T follicular helper cell (primary cell): ENCODE measurements at regions not wholly inside any gene's neighbourhood (a gene's known extent, or its start where the extent isn't known, plus 50 kb on each side); places are given as distances from the start of the nearest gene placed in this dataset.

ENCODE experiments used
- DNase-seq: peaks from one replicate; pipeline ENCODE4 v3.0.0-alpha.2; 2020; ENCODE audit warnings: low read depth

DNA sequence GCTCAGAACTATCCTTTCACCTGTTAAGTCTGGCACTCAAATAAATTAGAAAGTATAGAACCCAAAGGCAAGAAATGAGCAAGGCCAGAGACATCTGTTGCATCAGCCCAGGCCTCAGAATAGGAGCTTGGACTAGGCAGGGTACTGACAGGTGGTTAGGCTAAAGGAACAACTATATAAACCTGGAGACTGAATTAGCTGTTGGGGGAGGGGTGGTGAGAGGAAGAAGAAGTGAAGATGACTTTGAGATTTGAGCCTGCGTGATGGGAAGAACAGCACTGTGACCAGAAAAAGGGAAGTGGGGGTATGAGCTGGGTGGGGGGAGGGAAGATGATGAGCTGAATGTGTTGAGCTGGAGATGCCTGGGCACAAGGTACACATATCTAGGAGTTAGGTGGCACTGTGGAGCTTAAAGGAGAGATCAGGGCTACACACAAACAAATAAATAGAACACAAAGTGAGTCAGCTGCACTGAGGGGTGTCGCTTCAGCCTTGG is 244.7 kb downstream of the PTEN start:
- no peak for DNase-seq

DNA sequence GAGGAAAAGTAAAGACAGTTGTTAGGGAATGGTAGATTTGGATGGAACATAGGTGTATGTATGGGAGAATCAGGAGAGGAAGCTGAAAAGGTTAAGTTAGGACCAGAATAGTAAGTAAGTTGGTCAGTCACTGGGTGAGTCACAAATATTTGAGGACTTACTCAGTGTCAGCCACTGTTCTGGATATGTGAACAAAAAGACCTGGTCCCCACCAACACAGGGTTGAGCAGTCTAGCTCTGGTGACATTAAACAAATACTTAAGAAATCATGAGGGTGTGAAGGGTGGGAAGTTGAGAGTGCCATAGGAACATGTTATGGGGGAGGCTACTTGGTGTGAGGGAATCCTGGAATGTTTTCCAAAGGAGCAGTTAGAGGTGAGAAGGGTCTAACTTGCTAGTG is 246.9 kb downstream of the PTEN start:
- no peak for DNase-seq

DNA sequence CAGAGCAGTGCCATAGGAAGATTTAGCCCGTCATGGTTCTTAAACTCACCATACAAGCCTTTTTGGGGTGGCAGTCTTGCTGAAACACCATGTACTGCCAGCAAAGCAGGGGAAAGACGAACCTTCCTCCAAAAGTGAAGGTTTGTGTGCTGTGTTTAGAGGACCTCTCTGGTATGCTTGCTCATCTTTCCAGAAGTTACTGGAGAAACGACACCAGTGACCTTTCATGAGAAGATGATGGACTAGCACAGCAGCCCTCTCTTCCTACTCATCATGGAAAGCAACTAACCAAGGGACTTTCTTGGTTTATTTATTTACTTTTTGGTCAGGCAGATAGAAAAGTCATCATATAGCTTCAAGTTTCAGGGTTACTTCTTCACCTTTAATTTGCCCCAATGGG is 247.4 kb downstream of the PTEN start:
- DNase-seq = no peak

DNA sequence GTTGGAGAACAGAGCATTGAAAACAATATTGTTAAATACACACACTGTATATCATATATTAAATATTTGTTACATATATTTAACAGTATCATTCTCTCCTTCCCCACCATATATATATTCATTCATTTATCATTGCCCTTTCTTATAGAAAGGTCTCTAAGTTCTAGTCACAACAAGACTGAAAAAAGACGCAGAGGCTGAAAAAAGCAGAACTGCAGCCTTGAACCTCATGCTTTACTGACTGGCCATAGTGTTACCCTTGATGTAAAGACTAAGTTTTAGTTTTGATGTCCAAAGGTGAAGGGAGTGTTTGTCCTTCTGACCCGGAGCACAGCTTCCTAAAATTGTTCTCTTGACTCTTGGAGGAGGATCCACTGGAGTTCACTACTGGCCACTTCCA is 247.9 kb downstream of the PTEN start:
- no peak for DNase-seq

DNA sequence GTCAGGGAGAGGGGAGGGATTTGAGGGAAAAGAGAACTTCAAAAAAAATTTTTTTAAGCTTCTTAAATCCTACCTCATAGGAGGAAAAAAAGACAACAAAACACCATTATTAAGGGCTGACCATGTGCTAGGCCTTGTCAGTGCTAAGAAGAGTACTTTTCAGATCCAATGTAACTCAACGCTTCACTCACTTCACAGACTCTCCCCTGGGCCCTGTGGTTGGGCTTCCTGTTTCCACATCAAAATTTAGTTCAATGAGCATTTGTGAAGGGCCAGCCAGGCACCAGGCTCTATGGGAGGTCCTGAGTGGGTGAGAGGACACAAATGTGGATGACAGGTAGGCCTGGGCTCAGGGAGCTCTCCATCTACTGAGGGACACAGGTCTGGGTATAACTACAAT is 249.8 kb downstream of the PTEN start:
- no peak for DNase-seq

DNA sequence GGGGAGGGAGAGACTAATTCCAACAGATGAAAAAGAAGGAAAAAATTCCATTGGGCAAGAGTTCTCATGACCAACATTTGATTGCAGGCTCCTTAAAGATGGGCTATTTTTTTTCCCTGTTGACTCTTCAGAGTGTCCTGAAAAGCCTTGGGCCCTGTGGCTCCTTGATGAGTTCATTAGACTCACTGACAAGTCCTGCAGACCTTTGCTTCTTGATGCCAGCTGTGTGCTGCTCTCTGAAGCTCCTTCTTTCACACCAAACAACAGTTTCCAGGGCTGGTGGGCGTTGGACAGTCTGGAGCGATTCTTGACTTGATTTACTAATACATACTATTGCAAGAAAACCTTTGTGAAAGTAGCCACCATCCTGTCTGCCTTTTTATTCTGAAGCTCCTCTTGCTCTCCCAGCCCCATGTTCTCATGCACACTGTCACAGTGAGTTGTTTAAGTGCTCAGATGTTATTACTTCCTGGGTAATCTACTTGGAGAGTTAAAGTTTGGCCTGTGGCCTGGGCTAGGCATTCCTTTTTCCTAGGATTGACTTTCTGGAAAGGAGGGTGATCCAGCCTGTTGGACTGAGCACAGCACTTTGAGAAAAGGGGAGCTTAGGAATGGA is 250.3 kb downstream of the PTEN start:
- DNase-seq = no peak

DNA sequence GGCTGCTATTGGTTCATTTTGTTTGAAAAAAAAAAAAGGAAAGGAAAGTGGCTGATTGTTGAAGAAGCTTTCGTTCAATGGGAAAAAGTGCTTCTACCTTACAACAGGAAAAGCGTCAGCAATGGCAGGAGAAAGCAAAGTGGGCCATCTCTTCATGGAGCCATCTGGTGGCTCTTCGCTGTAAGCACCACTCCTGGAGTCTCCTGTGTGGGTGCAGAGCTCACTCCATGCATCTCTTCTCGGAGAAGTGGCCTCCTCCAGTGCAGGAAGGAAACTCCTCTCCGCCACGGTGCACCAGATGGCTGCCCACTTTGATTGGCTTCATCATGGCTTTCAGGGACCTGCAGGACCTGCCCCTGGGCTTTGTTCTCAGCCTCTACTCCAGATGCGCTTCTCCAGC is 250.9 kb downstream of the PTEN start:
- DNase-seq = no peak

DNA sequence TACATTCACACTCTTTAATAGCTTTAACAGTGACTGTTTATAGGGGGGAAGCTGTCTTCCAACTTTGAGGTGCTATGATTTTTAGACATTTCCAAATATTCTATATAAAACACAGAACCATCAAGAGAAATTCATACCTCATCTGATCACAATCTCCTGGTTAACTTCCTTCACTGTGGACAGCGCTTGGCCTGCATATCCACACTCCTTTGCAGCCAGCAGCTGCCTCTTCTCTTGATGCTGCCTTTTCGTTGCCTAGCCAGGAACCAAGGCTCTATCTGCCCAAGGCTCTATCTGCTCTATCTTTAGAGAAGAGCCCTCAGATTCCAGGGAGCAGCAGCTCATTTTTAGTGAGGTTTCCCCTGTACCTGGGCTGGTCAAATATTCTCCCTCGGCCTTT is 252.0 kb downstream of the PTEN start:
- DNase-seq = no peak

DNA sequence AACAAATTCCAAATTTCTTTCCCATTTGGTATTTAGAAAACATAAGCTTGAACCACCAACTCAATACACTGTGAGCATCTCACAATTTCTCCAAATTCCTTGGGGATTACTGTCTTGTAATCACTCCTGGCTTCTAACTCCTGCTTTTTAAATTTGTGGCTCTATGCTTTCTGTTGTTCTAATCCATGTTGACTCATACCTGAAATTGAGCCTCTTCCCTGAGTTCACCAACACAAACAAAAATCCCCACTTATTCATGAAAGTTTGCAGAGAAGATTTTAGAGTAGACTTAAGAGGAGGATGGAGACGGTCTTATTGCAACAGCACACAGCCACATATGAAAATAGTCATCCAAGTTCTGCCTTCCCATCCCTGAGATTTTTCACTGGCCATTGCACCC is 252.5 kb downstream of the PTEN start:
- DNase-seq = no peak

DNA sequence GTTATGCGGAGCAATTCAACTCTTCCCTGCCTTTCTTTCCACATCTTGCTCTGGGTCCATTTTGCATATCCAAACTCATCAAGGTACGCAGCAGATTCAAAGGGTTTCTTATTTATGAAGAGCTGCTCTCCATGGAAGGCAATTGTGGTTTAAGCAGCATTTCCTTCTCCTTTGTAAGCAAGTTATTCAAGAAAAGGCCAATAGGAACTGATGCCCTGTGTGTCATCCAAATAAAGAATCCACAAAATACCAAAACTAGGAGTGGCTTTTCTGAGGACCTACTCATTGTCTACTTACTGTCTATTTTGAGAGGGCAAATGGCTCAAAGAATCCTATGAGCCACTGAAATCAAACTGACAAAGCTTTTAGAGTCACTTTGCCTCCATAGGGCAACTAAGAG is 253.1 kb downstream of the PTEN start:
- DNase-seq = no peak

DNA sequence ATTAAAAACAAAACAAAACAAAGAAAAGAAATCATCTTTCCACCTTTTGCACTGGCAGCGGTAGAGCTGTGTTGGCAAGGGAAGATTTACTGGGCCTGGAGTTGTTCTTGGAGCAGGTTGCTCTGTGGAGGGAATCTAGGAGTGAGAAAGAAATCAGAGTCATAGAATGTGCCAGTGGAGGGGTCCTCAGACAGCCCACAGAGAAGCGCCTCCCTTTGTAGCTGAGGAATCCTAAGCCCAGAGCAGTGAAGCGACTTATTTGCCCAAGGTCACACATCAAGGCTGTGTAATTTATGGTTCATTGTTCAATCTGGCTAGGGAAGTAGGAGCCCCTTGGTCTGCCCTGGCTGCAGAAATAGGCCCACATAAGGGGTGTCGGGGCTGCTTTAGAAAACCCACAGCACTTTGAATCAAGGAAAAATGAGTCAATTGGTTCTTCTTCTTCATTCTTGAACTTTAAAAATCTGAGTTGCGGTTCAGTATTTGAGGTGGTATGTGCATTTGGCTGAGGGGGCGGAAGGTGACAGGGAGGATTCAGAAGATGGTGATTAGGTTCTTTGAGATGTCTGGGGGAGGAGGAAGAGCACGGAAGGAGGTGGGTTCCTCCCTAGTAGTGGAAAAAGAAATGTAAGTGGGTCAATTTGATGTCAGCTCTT is 253.7 kb downstream of the PTEN start:
- DNase-seq = no peak

DNA sequence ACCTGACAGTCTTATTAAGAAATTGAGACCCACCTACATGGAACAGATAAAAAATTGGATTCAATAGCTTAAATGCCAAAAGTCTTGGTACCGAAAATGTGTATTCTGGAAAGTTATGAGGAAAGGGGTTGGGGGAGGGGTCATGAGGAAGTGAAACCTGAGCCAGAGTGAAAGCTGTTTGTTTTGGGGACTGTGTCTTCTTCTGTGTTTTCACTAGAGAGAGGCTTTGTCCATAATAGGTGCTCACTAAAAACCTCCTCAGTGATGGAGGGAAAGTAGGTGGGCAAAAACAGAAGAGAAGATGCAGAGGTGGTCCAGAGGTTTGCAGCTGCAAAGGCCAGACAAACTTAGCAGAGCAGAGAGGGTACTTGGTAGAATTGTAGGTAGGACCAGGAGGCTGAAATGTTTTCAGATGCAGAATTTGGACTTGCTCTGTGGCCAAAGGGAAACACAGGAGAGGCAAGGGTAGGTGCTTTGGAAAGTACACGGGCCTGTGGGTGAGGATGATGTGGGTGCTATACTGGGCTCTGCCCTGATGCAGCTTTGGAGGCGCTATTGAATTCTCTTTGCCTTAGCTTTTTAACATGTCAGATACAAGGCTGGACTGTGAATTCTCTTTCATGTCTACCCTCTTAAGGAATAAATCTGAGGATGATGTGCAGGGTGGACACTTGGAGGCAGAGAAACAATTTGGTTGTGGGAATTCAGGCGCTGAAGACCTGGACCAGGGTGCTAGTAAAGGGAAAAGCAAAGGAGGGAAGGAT is 254.6 kb downstream of the PTEN start:
- DNase-seq = no peak

DNA sequence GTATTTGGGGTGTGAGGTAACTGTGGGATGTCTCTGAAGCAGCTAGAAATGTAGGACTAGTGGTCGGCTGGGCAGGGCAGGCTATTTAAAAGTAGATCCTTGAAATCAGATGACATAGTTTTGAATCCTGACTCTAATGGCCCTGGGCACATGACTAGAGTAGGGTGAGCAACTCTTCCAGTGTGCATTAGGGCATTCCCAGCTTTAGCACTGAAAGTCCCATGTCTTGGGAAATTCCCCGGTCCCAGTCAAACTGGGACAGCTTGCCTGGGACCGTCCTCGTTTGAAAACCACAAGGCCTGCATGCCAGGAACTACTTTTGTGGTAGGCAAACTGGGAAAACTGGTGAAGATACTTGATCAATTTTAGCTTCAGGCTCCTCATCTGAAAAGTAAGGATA is 255.3 kb downstream of the PTEN start:
- no peak for DNase-seq

DNA sequence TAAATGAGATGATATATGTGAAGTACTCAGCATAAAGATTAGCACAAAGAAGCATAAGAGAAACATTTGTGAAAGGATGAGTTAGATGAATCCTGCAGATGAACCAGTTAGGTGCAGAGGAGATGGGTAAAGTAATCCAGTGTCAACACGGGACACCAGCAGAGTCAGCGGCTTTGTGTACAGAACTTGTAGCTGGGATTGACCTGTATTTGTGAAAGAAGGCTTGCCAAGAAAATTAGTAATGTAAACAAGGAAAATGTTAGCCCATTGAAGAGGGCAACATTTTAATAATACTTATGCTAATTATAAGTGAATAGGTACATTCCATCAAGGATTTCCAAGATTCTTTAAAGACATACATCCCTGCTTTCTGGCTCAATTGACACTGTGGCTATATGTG is 255.7 kb downstream of the PTEN start:
- no peak for DNase-seq

DNA sequence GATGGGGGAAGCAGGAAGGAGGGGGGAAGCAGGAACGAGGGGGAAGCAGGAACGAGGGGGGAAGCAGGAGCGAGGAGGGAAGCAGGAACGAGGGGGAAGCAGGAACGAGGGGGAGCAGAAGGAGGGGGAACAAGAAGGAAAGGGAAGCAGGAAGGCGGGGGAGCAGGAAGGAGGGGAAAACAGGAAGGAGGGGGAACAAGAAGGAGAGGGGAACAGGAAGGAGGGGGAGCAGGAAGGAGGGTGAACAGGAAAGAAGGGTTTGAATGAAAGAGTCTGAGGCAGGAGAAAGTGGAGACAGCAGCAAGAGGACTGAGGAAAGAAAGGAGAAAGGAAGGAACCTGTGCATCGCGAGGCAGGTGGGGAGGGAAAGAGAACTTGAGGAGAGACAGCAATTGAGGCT is 256.6 kb downstream of the PTEN start:
- no peak for DNase-seq

DNA sequence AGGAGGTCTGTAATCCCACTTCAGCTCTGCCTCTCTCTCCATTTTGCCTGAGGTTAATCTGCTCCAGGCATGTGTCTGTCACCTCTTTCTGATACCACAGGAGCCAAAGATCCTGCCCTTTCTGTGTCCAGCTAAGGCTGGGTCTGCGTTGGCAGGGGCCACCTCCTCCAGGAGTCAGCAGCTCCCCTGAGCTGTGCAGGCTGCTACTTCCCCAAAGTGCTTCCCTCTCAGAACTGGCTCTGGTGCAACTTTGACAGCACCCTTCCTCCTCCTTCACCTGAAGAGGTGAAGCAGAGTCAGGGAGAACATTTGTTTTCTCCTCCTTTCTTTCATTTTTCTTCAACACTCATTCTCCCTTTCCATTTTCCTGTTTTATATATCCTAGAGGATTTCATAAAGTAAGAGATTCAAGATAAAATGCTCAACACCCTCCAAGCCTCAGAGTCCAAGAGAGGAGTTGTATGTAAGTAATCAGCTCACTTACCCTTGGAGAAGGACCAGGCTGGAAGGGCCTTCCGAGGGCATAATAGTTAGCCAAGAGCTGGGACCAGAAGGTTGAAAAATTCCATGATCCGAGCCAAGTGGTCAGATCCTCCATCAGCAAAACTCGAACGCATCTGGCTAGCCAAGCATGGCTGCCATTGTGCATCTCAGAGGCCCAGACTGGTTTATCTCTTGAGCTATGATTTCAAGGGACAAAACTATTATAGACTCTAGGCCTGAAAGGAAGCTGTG is 257.3 kb downstream of the PTEN start:
- DNase-seq = no peak

DNA sequence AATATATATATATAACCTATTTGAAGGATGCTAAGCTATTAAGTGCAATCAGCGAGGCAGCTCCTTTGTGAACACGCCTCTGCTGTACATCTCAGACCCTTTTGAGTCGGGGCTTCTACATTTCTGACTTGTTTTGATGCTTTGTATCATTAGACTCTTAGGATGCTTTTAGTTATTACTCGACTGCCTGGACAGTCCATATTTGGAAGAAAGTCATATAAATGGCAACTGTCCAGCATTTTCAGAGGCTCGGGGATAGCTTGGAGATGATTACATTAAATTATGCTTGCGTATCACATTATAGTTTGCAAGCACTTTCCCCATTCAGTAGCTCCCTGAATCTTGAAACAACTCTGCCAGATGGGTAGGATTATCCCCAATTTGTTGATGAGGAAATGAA is 257.9 kb downstream of the PTEN start:
- DNase-seq = no peak

DNA sequence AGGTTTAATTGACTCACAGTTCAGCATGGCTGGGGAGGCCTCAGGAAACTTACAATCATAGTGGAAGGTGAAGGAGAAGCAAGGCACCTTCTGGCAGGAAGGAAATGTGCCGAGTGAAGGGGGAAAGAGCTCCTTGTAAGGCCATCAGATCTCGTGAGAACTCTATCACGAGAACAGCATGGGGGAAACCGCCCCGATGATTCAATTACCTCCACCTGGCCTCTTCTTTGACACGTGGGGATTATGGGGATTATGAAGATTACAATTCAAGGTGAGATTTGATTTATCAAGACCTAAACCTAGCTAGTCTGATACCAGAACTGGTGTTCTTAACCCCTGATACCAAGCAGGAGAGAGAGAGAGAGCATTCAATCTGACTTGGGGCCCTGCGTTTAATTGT is 258.7 kb downstream of the PTEN start:
- no peak for DNase-seq

DNA sequence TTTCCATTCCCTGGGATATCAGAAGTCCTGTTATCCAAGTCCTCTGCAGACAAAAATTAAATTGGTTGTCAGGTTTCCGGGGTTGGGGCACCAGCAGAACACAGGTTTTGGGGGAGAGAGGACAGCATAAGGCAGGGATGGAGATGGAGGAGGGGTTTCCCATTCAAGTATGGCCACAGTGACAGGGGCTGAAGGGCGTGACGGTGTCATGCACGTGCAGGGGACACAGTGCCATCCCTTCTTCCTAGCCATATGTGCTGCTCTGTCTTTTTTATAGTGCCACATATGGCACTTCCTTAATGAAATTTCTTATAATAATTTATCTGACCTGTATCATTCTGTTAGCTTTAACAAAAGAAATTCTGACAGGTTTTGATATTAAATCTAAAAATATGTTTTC is 259.2 kb downstream of the PTEN start:
- DNase-seq = no peak

DNA sequence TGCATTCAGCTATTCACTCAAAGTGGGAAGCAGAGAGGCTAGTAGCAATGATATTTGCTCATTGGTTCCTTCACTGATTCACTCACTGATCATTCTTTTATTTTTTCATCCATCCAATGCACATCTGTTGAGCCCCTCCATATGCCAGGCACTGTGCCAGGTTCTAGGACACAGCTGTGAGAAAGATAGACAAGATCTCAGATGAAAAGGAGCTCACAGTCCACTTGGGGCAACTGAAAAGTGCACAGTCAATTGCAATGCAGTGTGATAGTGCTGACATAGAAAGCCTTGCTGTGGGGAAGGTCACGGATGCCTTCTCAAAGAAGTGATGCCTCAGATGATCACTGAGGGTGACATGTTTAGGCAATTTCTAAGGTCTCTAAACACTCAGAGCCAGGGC is 262.3 kb downstream of the PTEN start:
- no peak for DNase-seq

DNA sequence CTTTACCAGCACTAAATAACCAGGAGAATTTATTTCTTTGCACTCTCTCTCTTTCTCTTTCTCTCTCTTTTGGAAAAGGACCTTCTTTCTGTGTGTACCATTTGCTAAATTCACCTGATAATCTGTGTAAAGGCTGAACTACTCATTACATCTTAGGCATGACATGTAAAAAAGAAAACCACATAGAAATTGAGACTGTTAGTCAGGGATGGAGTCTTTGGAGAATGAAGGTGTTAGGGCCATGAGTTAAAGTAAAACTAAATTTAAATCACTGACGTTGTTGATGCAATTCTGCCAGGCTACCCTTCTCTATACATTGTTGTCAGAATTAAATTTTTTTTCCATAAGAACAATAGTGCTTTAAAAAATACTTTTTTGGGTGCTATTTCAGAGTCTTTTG is 263.3 kb downstream of the PTEN start:
- no peak for DNase-seq

DNA sequence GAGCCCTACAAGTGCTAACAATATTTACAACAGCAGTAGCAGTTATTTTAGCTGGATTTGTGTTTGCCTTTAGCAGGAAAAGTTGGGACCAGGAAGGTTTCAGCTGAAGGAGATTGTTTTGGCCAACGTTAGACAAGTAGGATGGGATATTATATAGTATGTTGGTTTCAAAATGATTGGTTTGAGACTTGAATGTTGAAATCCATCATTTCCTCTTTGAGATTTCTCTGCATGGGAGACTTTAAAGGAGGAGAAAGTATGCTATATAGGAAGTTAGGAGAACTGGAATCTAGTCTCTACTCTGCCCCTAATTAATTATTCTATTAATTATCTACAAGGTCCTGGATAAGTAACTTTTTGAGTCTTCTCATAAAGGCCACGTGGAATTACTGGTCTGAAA is 263.8 kb downstream of the PTEN start:
- DNase-seq = no peak

DNA sequence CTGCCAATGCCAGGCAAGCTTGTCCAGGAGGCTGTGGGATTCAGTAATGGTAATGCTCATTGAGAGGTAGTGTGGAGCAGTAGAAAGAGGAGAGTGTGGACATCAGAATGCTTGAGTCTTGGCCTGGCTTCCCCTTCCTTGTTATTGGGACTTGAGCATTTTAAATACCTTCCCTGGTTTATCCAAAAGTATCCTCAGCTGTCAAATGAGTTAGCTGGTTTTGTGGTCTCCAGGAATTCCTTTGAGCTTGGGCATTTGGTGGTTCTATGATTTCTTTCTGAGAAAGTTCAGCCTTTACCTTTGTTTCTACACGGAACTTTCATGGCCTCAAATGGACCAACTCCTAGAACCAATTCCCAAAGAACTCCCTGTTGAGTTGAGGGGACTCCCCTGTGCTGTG is 264.3 kb downstream of the PTEN start:
- no peak for DNase-seq
